ENCODE measurements at regions not wholly inside any gene's neighbourhood (a gene's known extent, or its start where the extent isn't known, plus 50 kb on each side); places are given as distances from the start of the nearest gene placed in this dataset.

- DNase-seq = no peak
These were observed 173.1 kb downstream of the NECTIN3 start for GRCh38 chr3:111244760-111245159.

- peak; percentile 88 for DNase-seq
These were observed 175.5 kb downstream of the NECTIN3 start for GRCh38 chr3:111246967-111247760.

- DNase-seq = no peak
These were observed 176.8 kb downstream of the NECTIN3 start for GRCh38 chr3:111248406-111248805.

GRCh38 chr3:111249421-111249820 is 177.8 kb downstream of the NECTIN3 start:
- no peak for DNase-seq

- DNase-seq = peak; percentile 23
These were observed 181.2 kb downstream of the NECTIN3 start for GRCh38 chr3:111252779-111253178.

- DNase-seq = no peak
These were observed 182.1 kb downstream of the NECTIN3 start for GRCh38 chr3:111253733-111254132.

- DNase-seq = peak; percentile 50
These were observed 189.3 kb downstream of the NECTIN3 start for GRCh38 chr3:111260878-111261277.

- no peak for DNase-seq
These were observed 198.2 kb downstream of the NECTIN3 start for GRCh38 chr3:111269777-111270176.

- peak; percentile 18 for DNase-seq
These were observed 205.6 kb downstream of the NECTIN3 start for GRCh38 chr3:111277226-111277625.

GRCh38 chr3:111278959-111279358 is 207.3 kb downstream of the NECTIN3 start:
- DNase-seq = no peak

GRCh38 chr3:111282024-111282423 is 210.4 kb downstream of the NECTIN3 start:
- DNase-seq = no peak

GRCh38 chr3:111283165-111283564 is 211.5 kb downstream of the NECTIN3 start:
- DNase-seq = no peak

GRCh38 chr3:111284503-111285183 is 213.0 kb downstream of the NECTIN3 start:
- no peak for DNase-seq

GRCh38 chr3:111285184-111285538 is 213.5 kb downstream of the NECTIN3 start:
- no peak for DNase-seq

- no peak for DNase-seq
These were observed 214.1 kb downstream of the NECTIN3 start for GRCh38 chr3:111285694-111286093.

- no peak for DNase-seq
These were observed 215.1 kb downstream of the NECTIN3 start for GRCh38 chr3:111286746-111287145.

GRCh38 chr3:111292117-111292516 is 220.5 kb downstream of the NECTIN3 start:
- no peak for DNase-seq

GRCh38 chr3:111299192-111299615 is 227.6 kb downstream of the NECTIN3 start:
- DNase-seq = peak; percentile 21

GRCh38 chr3:111301238-111301798 is 229.7 kb downstream of the NECTIN3 start:
- DNase-seq = no peak

GRCh38 chr3:111302063-111302462 is 230.4 kb downstream of the NECTIN3 start:
- no peak for DNase-seq

- no peak for DNase-seq
These were observed 232.1 kb downstream of the NECTIN3 start for GRCh38 chr3:111303760-111304159.

- DNase-seq = no peak
These were observed 234.3 kb upstream of the CD96 start for GRCh38 chr3:111307676-111308075.

GRCh38 chr3:111311126-111311525 is 230.9 kb upstream of the CD96 start:
- no peak for DNase-seq

- peak; percentile 89 for DNase-seq
These were observed 230.2 kb upstream of the CD96 start for GRCh38 chr3:111311709-111312235.

Measured in NCI-H226 (cell line).